H1 (cell line): ENCODE measurements at regions not wholly inside any gene's neighbourhood (a gene's known extent, or its start where the extent isn't known, plus 50 kb on each side); places are given as distances from the start of the nearest gene placed in this dataset.
A peak's percentile ranks its signal among the peaks of the same experiment; 100 is the strongest.

Experiments
- CTCF ChIA-PET: fragments of 300-600 bp; sonication (Branson Sonifier 250); formaldehyde crosslinking; loops from one replicate; lab custom pipeline; 2021; ENCODE audit not compliant: partially characterized antibody; lab: Charles Lee
- POLR2A ChIA-PET: fragments of 300-600 bp; sonication (Branson Sonifier 250); formaldehyde crosslinking; loops from one replicate; lab custom pipeline; 2021; ENCODE audit warnings: inconsistent platforms; ENCODE audit not compliant: partially characterized antibody; lab: Charles Lee
- DNase-seq, 2 experiments: peaks; one replicate each; pipeline versions ENCODE4 v3.0.0 to v3.0.0-alpha.2; 2010 to 2022; ENCODE audit warnings: low spot score in 2 of 2, low read depth in 1 of 2, mixed read lengths in 1 of 2
- FAIRE-seq: peaks from 2 replicates; lab custom pipeline; 2011; peaks lifted over from hg19 to GRCh38; lab: Jason Lieb, UNC
- H2AFZ ChIP-seq: 2 replicates; pipeline ENCODE4 v1.8.1; 2012; ENCODE audit warnings: low read length, inconsistent platforms
- H2AK5ac ChIP-seq: 2 replicates; pipeline ENCODE4 v1.6.1; 2013; ENCODE audit warnings: low read depth, low read length
- H2BK120ac ChIP-seq: replicated peaks from 2 replicates; pipeline ENCODE3; 2013; ENCODE audit warnings: low read depth, low read length, inconsistent platforms
- H2BK12ac ChIP-seq: 2 replicates; pipeline ENCODE4 v1.6.1; 2013; ENCODE audit warnings: low read depth, low read length
- H2BK15ac ChIP-seq: 2 replicates; pipeline ENCODE4 v1.6.1; 2013; ENCODE audit warnings: low read length
- H2BK20ac ChIP-seq: 2 replicates; pipeline ENCODE4 v1.6.1; 2013; ENCODE audit warnings: low read length
- H2BK5ac ChIP-seq: 2 replicates; pipeline ENCODE4 v1.6.1; 2013; ENCODE audit warnings: low read depth, low read length
- H3K14ac ChIP-seq: 2 replicates; pipeline ENCODE4 v1.6.1; 2013; ENCODE audit warnings: inconsistent platforms; ENCODE audit not compliant: insufficient read length
- H3K18ac ChIP-seq: 2 replicates; pipeline ENCODE4 v1.6.1; 2013; ENCODE audit warnings: low read length; ENCODE audit errors: extremely low read depth
- H3K23ac ChIP-seq: 2 replicates; pipeline ENCODE4 v1.6.1; 2013; ENCODE audit warnings: inconsistent platforms; ENCODE audit not compliant: insufficient read length
- H3K23me2 ChIP-seq: 2 replicates; pipeline ENCODE4 v1.6.1; 2013; ENCODE audit warnings: low read depth, low read length
- H3K27ac ChIP-seq: 2 replicates; pipeline ENCODE4 v1.6.1; 2011; ENCODE audit warnings: low read depth, low read length, inconsistent platforms
- H3K27me3 ChIP-seq, 4 experiments: replicated peaks in 1 of 4; 1 replicate in 1 of 4; 2 replicates in 3 of 4; pipeline versions ENCODE4 v1.6.1 to v1.8.1; 2011 to 2013; ENCODE audit warnings: low read length in 3 of 4, mild to moderate bottlenecking in 3 of 4, inconsistent platforms in 2 of 4, mixed read lengths in 2 of 4, moderate library complexity in 1 of 4; ENCODE audit not compliant: control insufficient read depth in 3 of 4, insufficient read depth in 3 of 4; ENCODE audit errors: extremely low read depth in 1 of 4
- H3K36me3 ChIP-seq, 4 experiments: 2 replicates each; pipeline versions ENCODE4 v1.6.1 to v1.8.1; 2011 to 2013; ENCODE audit warnings: mild to moderate bottlenecking in 4 of 4, low read length in 3 of 4, moderate library complexity in 2 of 4, control low read depth in 1 of 4, inconsistent platforms in 1 of 4; ENCODE audit not compliant: insufficient read depth in 4 of 4, control insufficient read depth in 2 of 4
- H3K4ac ChIP-seq: replicated peaks from 2 replicates; pipeline ENCODE3; 2013; ENCODE audit warnings: low read length, low read depth, mixed read lengths, inconsistent platforms; ENCODE audit not compliant: insufficient read length
- H3K4me1 ChIP-seq, 4 experiments: replicated peaks in 1 of 4; 1 replicate in 1 of 4; 2 replicates in 3 of 4; pipeline versions ENCODE4 v1.6.1 to v1.8.1; 2011 to 2013; ENCODE audit warnings: low read length in 3 of 4, inconsistent platforms in 2 of 4, mixed read lengths in 1 of 4; ENCODE audit not compliant: insufficient read depth in 4 of 4, control insufficient read depth in 3 of 4
- H3K4me2 ChIP-seq, 2 experiments: 2 replicates each; pipeline versions ENCODE4 v1.6.1 to v1.8.1; 2011 to 2013; ENCODE audit warnings: low read depth in 2 of 2, low read length in 2 of 2, control low read depth in 1 of 2, inconsistent platforms in 1 of 2, mild to moderate bottlenecking in 1 of 2; ENCODE audit not compliant: insufficient read depth in 1 of 2
- H3K4me3 ChIP-seq, 4 experiments: fragments of 200-600, 300-600 bp in 1 of 4; sonication (generic), shearing (Covaris generic), sonication (Bioruptor Twin) in 1 of 4; 2 replicates each; pipeline versions ENCODE4 v1.5.1 to v1.8.1; 2011 to 2016; ENCODE audit warnings: low read length in 4 of 4, low read depth in 3 of 4, control low read depth in 2 of 4, inconsistent platforms in 2 of 4, mild to moderate bottlenecking in 2 of 4, mixed read lengths in 1 of 4, moderate library complexity in 1 of 4; ENCODE audit not compliant: insufficient read depth in 2 of 4; ENCODE audit errors: extremely low read depth in 1 of 4
- H3K56ac ChIP-seq: replicated peaks from 2 replicates; pipeline ENCODE3; 2013; ENCODE audit warnings: low read depth, mild to moderate bottlenecking, mixed read lengths, low read length, inconsistent platforms; ENCODE audit not compliant: insufficient read length
- H3K79me1 ChIP-seq: 2 replicates; pipeline ENCODE4 v1.6.1; 2013; ENCODE audit warnings: low read depth, low read length, control low read depth
- H3K79me2 ChIP-seq, 2 experiments: 2 replicates each; pipeline versions ENCODE4 v1.6.1 to v1.8.1; 2012 to 2013; ENCODE audit warnings: low read length in 2 of 2, mild to moderate bottlenecking in 2 of 2, inconsistent platforms in 1 of 2; ENCODE audit not compliant: insufficient read depth in 2 of 2, control insufficient read depth in 1 of 2
- H3K9ac ChIP-seq, 4 experiments: replicated peaks in 1 of 4; 1 replicate in 1 of 4; 2 replicates in 3 of 4; pipeline versions ENCODE4 v1.6.1 to v1.8.1; 2011 to 2013; ENCODE audit warnings: low read depth in 3 of 4, low read length in 3 of 4, control low read depth in 2 of 4, mild to moderate bottlenecking in 2 of 4, moderate library complexity in 2 of 4, inconsistent platforms in 1 of 4; ENCODE audit errors: extremely low read depth in 1 of 4
- H3K9me3 ChIP-seq, 2 experiments: 2 replicates each; pipeline versions ENCODE4 v1.6.1 to v1.8.1; 2012 to 2013; ENCODE audit warnings: mild to moderate bottlenecking in 2 of 2, moderate library complexity in 2 of 2, control low read depth in 1 of 2, inconsistent platforms in 1 of 2, low read depth in 1 of 2, low read length in 1 of 2, mixed read lengths in 1 of 2; ENCODE audit not compliant: insufficient read depth in 2 of 2
- H4K20me1 ChIP-seq, 2 experiments: replicated peaks in 1 of 2; 2 replicates each; pipeline versions ENCODE3 to v1.8.1; 2011 to 2013; ENCODE audit warnings: inconsistent platforms in 2 of 2, low read length in 2 of 2, mild to moderate bottlenecking in 1 of 2; ENCODE audit not compliant: insufficient read depth in 2 of 2, control insufficient read depth in 1 of 2
- H4K5ac ChIP-seq: 2 replicates; pipeline ENCODE4 v1.6.1; 2013; ENCODE audit warnings: low read length, low read depth, mixed read lengths, inconsistent platforms; ENCODE audit not compliant: insufficient read length
- H4K8ac ChIP-seq: 2 replicates; pipeline ENCODE4 v1.8.0; 2013; ENCODE audit warnings: mild to moderate bottlenecking, moderate library complexity, low read length, inconsistent platforms; ENCODE audit not compliant: insufficient read depth; ENCODE audit errors: extremely low read depth
- H4K91ac ChIP-seq: replicated peaks from 2 replicates; pipeline ENCODE3; 2013; ENCODE audit warnings: low read length, mixed read lengths, inconsistent platforms; ENCODE audit not compliant: insufficient read length
- ASH2L ChIP-seq: fragments of 200-600, 300-600 bp; sonication (generic); IDR thresholded peaks from one replicate; pipeline ENCODE4 v1.7.1; 2017; ENCODE audit warnings: low read length
- MAFK ChIP-seq: IDR thresholded peaks from 2 replicates; pipeline ENCODE4 v1.6.1; 2012; ENCODE audit warnings: low read depth, mild to moderate bottlenecking, improper control_type of control experiment, low read length
- WGBS, 2 experiments: shearing (Covaris generic) in 1 of 2; methylation state at CpG; one replicate each; pipeline versions ENCODE4 v1.1.6 to v1.1.7; 2013 to 2015; ENCODE audit warnings: low lambda C conversion rate in 2 of 2, mixed read lengths in 2 of 2, inconsistent platforms in 1 of 2, low coverage in 1 of 2, missing lambda C conversion rate in 1 of 2; ENCODE audit not compliant: insufficient replicate concordance in 2 of 2, insufficient coverage in 1 of 2, insufficient read length in 1 of 2; ENCODE audit errors: extremely low coverage in 1 of 2, missing lambda C conversion rate in 1 of 2; 5-methylcytosine and 5-hydroxymethylcytosine counted together

GRCh38 chr1:189596197-189596596, 881.5 kb downstream of the BRINP3 start:
- TF ChIP-seq ASH2L, result no peak
- TF ChIP-seq MAFK, result peak; percentile 22; the same call in 1 of the 2 replicates
- ChIA-PET POLR2A (no interaction called here), CTCF (no interaction called here)
- no peaks in the 10 kb centered on the region for H4K20me1 ChIP-seq
- H3K36me3 ChIP-seq, result no peaks in the 10 kb centered on the region
- H3K79me1 ChIP-seq, result no peaks in the 10 kb centered on the region
- H4K5ac ChIP-seq, result no peak overlapping the region
- no peaks in the 10 kb centered on the region; a peak in 1 of 4 replicates for H3K9me3 ChIP-seq
- no peaks in the 10 kb centered on the region for H3K4me1 ChIP-seq
- no peak overlapping the region for H2AK5ac ChIP-seq
- no peak overlapping the region for H3K14ac ChIP-seq
- H3K9ac ChIP-seq, result no peak overlapping the region
- no peaks in the 10 kb centered on the region for H3K23me2 ChIP-seq
- H3K79me2 ChIP-seq, result no peaks in the 10 kb centered on the region
- H4K91ac ChIP-seq, result no peak overlapping the region
- H3K4ac ChIP-seq, result no peak overlapping the region
- no peaks in the 10 kb centered on the region for H3K27me3 ChIP-seq
- H2BK120ac ChIP-seq, result no peak overlapping the region
- no peak overlapping the region for H2BK20ac ChIP-seq
- no peak overlapping the region for H2BK5ac ChIP-seq
- H3K4me3 ChIP-seq, result no peak overlapping the region
- no peak overlapping the region for H3K4me2 ChIP-seq
- no peak overlapping the region for H3K18ac ChIP-seq
- 96% methylated on average over 1 of the region's 1 CpG; no CpG with 5 or more reads in 1 of the 2 experiments for WGBS, 2 experiments
- H2BK12ac ChIP-seq, result no peak overlapping the region
- no peak for DNase-seq
- no peak overlapping the region for H3K56ac ChIP-seq
- no peak overlapping the region for H2BK15ac ChIP-seq
- FAIRE-seq, result no peak
- no peak overlapping the region for H3K27ac ChIP-seq
- H4K8ac ChIP-seq, result no peak overlapping the region
- H2AFZ ChIP-seq, result no peak overlapping the region
- H3K23ac ChIP-seq, result no peak overlapping the region
